ENCODE measurements at regions not wholly inside any gene's neighbourhood (a gene's known extent, or its start where the extent isn't known, plus 50 kb on each side); places are given as distances from the start of the nearest gene placed in this dataset.

GRCh38 chr18:68234131-68234530, 480.8 kb downstream of the TMX3 start:
- DNase-seq (ENCODE audit: low spot score): no peak
- TF ChIP-seq CTCF (IDR thresholded peaks at IDR 0.05; ENCODE audit: extremely low read depth, missing control alignments): no peak

GRCh38 chr18:68233018-68233417, 481.9 kb downstream of the TMX3 start:
- DNase-seq (ENCODE audit: low spot score): no peak
- no peak for TF ChIP-seq CTCF (IDR thresholded peaks at IDR 0.05; ENCODE audit: extremely low read depth, missing control alignments)

DNA sequence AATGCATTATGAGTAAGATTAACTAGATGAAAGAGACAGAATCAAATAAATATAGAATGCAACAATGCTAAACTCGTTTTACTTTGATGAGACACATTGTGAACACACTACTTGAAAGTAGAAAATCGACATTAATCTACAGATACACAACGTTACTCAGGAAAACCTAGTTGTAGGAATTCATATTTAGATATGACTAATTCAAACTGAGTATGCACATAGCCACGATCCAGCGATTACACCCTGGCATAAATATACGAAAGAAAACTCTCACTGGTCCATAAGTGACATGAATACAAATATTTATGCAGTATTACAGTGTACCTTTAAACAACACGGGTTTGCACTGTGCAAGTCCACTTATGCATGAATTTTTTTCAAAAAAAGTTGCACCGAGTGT, 485.6 kb downstream of the TMX3 start:
- no peak for DNase-seq (ENCODE audit: low spot score)
- TF ChIP-seq CTCF (IDR thresholded peaks at IDR 0.05; ENCODE audit: extremely low read depth, missing control alignments): no peak

GRCh38 chr18:68221111-68221724, 493.7 kb downstream of the TMX3 start:
- no peak for TF ChIP-seq CTCF (IDR thresholded peaks at IDR 0.05; ENCODE audit: extremely low read depth, missing control alignments)
- no peak for DNase-seq (ENCODE audit: low spot score)

DNA sequence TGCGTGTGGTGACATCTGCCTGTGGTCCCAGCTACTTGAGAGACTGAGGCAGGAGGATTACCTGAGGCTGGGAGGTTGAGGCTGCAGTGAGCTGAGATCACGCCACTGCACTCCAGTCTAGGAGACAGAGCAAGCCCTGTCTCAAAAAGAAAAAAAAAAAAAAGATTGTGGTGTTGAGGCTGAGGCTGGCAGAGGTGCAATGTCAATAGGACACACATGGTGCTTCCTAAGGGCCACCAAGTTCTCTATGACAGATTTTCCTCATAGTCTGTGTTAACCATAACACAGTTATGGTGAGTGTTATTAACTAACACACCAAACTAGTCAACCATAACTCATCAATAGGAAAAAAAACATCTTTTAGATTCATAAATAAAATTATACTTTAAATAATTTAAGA, 494.4 kb downstream of the TMX3 start:
- no peak for DNase-seq (ENCODE audit: low spot score)
- no peak for TF ChIP-seq CTCF (IDR thresholded peaks at IDR 0.05; ENCODE audit: extremely low read depth, missing control alignments)

DNA sequence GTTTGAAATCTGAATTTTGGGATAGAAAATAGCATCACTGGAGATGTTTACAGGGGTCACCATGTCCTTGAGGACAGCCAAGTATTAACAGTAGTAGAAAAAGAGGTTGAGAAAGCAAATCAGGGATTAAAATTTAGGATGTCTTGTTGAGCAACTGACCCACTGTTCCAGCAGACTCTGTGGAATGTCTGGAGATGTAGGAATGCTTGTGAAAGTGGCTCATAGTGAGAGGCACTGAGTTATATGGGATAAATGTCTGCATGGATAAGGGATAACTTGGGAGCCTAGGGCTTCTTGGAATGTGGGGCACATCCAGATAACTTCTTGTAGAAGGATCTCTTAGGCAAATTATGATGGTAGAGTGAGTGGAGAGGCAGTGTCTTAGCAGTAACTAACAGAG, 495.0 kb downstream of the TMX3 start:
- no peak for TF ChIP-seq CTCF (IDR thresholded peaks at IDR 0.05; ENCODE audit: extremely low read depth, missing control alignments)
- no peak for DNase-seq (ENCODE audit: low spot score)

GRCh38 chr18:68219274-68219673, 495.6 kb downstream of the TMX3 start:
- DNase-seq (ENCODE audit: low spot score): no peak
- TF ChIP-seq CTCF (IDR thresholded peaks at IDR 0.05; ENCODE audit: extremely low read depth, missing control alignments): no peak
